GM19468 (cell line): ENCODE measurements at regions not wholly inside any gene's neighbourhood (a gene's known extent, or its start where the extent isn't known, plus 50 kb on each side); places are given as distances from the start of the nearest gene placed in this dataset.

Source experiments
- ATAC-seq: cut with Tn5 transposase; IDR thresholded peaks from one replicate; pipeline ENCODE4 v1.9.1; 2021; ENCODE audit warnings: mild to moderate bottlenecking, moderate library complexity, moderate number of reproducible peaks; ENCODE audit not compliant: unreplicated experiment; ENCODE audit errors: extremely low read depth

- ATAC-seq, result no peak
Observed at GRCh38 chr2:34332813-34333212, 733.7 kb upstream of the FAM98A start.

GRCh38 chr2:34320056-34320455 lies 721.0 kb upstream of the FAM98A start:
- ATAC-seq, result no peak

- ATAC-seq, result no peak
Observed at GRCh38 chr2:34317797-34318196, 718.7 kb upstream of the FAM98A start.

- no peak for ATAC-seq
Observed at GRCh38 chr2:34316788-34317187, 717.7 kb upstream of the FAM98A start.

GRCh38 chr2:34311816-34312215 lies 712.7 kb upstream of the FAM98A start:
- ATAC-seq, result no peak

GRCh38 chr2:34308140-34308539 lies 709.0 kb upstream of the FAM98A start:
- ATAC-seq, result no peak

- ATAC-seq, result no peak
Observed at GRCh38 chr2:34307636-34308035, 708.5 kb upstream of the FAM98A start.

GRCh38 chr2:34306745-34307144 lies 707.6 kb upstream of the FAM98A start:
- ATAC-seq, result no peak

- ATAC-seq, result no peak
Observed at GRCh38 chr2:34305587-34305986, 706.5 kb upstream of the FAM98A start.

- no peak for ATAC-seq
Observed at GRCh38 chr2:34294961-34295360, 695.9 kb upstream of the FAM98A start.

- peak; percentile 92 for ATAC-seq
Observed at GRCh38 chr2:34291076-34291475, 692.0 kb upstream of the FAM98A start.

- no peak for ATAC-seq
Observed at GRCh38 chr2:34288016-34288415, 688.9 kb upstream of the FAM98A start.

- ATAC-seq, result no peak
Observed at GRCh38 chr2:34280606-34281005, 681.5 kb upstream of the FAM98A start.

GRCh38 chr2:34266908-34267697 lies 668.0 kb upstream of the FAM98A start:
- peak; percentile 65 for ATAC-seq

GRCh38 chr2:34261701-34262100 lies 662.6 kb upstream of the FAM98A start:
- no peak for ATAC-seq

- no peak for ATAC-seq
Observed at GRCh38 chr2:34254272-34254878, 655.3 kb upstream of the FAM98A start.

GRCh38 chr2:34252111-34252510 lies 653.0 kb upstream of the FAM98A start:
- ATAC-seq, result no peak

GRCh38 chr2:34251578-34251977 lies 652.5 kb upstream of the FAM98A start:
- no peak for ATAC-seq

- no peak for ATAC-seq
Observed at GRCh38 chr2:34244195-34244594, 645.1 kb upstream of the FAM98A start.

- no peak for ATAC-seq
Observed at GRCh38 chr2:34242763-34243123, 643.6 kb upstream of the FAM98A start.

GRCh38 chr2:34241905-34242762 lies 643.0 kb upstream of the FAM98A start:
- no peak for ATAC-seq
